ENCODE measurements at regions not wholly inside any gene's neighbourhood (a gene's known extent, or its start where the extent isn't known, plus 50 kb on each side); places are given as distances from the start of the nearest gene placed in this dataset.

GRCh38 chr7:85426487-85426960 is 239.7 kb upstream of the SEMA3D start:
- TF ChIP-seq CTCF (IDR thresholded peaks at IDR 0.05): no peak
- in situ Hi-C loops (cut with MboI; ENCODE audit: low pct_ligation_motif_present in 1 of 4, low pct_unique_long_range_greater_than_20kb in 1 of 4, low sequenced_read_pairs in 3 of 4): no loop called here
- intact Hi-C loops (cut with DNase I; ENCODE audit: low total_unique reads): no loop called here
- Histone ChIP-seq H3K27me3 (no peaks in the 10 kb centered on the region), H3K4me1 (no peaks in the 10 kb centered on the region), H3K36me3 (no peaks in the 10 kb centered on the region), H3K9me3 (no peaks in the 10 kb centered on the region), H3K4me3 (no peak overlapping the region), H3K27ac (no peak overlapping the region)
- no peak for DNase-seq
- WGBS, 2 donors (ENCODE audit: low coverage in 1 of 2): 90 to 93% methylated on average over 1 to 2 of the region's 2 CpGs

- no peak for DNase-seq
- in situ Hi-C loops (cut with MboI; ENCODE audit: low pct_ligation_motif_present in 1 of 4, low pct_unique_long_range_greater_than_20kb in 1 of 4, low sequenced_read_pairs in 3 of 4) (no loop called here), intact Hi-C loops (cut with DNase I; ENCODE audit: low total_unique reads) (no loop called here)
- no peak for TF ChIP-seq POLR2AphosphoS5 (IDR thresholded peaks at IDR 0.05)
- TF ChIP-seq EP300 (IDR thresholded peaks at IDR 0.05; ENCODE audit: low read depth): no peak
- TF ChIP-seq POLR2A (IDR thresholded peaks at IDR 0.05): no peak
- no peak for TF ChIP-seq CTCF (IDR thresholded peaks at IDR 0.05)
- Histone ChIP-seq H3K27ac (no peak overlapping the region), H3K4me1 (no peaks in the 10 kb centered on the region), H3K36me3 (no peaks in the 10 kb centered on the region), H3K27me3 (no peaks in the 10 kb centered on the region), H3K9me3 (no peaks in the 10 kb centered on the region), H3K4me3 (no peak overlapping the region)
- WGBS, 2 donors (ENCODE audit: low coverage in 1 of 2): 91% methylated on average over 7 of the region's 7 CpGs; no CpG with 5 or more reads in 1 of the 2 donors
Measured at GRCh38 chr7:85424298-85424697, 237.4 kb upstream of the SEMA3D start.

GRCh38 chr7:85423209-85423895 is 236.5 kb upstream of the SEMA3D start:
- TF ChIP-seq EP300 (IDR thresholded peaks at IDR 0.05; ENCODE audit: low read depth) (no peak), POLR2AphosphoS5 (IDR thresholded peaks at IDR 0.05) (no peak), POLR2A (IDR thresholded peaks at IDR 0.05) (no peak), CTCF (IDR thresholded peaks at IDR 0.05) (no peak)
- no peak overlapping the region for H3K4me3 ChIP-seq
- no peaks in the 10 kb centered on the region for H3K4me1 ChIP-seq
- H3K9me3 ChIP-seq: no peaks in the 10 kb centered on the region
- no peak overlapping the region for H3K27ac ChIP-seq
- WGBS, 2 donors (ENCODE audit: low coverage in 1 of 2): 95% methylated on average over 3 to 19 of the region's 21 CpGs
- no peaks in the 10 kb centered on the region for H3K36me3 ChIP-seq
- intact Hi-C loops (cut with DNase I; ENCODE audit: low total_unique reads): no loop called here
- in situ Hi-C loops (cut with MboI; ENCODE audit: low pct_ligation_motif_present in 1 of 4, low pct_unique_long_range_greater_than_20kb in 1 of 4, low sequenced_read_pairs in 3 of 4): no loop called here
- no peak for DNase-seq
- no peaks in the 10 kb centered on the region for H3K27me3 ChIP-seq

GRCh38 chr7:85415743-85416142 is 228.9 kb upstream of the SEMA3D start:
- no peaks in the 10 kb centered on the region for H3K9me3 ChIP-seq
- no peak overlapping the region for H3K4me3 ChIP-seq
- no peaks in the 10 kb centered on the region for H3K36me3 ChIP-seq
- no peak for DNase-seq
- no peaks in the 10 kb centered on the region for H3K27me3 ChIP-seq
- 45 to 56% methylated on average over 1 of the region's 1 CpG for WGBS, 2 donors (ENCODE audit: low coverage in 1 of 2)
- no peaks in the 10 kb centered on the region for H3K4me1 ChIP-seq
- in situ Hi-C loops (cut with MboI; ENCODE audit: low pct_ligation_motif_present in 1 of 4, low pct_unique_long_range_greater_than_20kb in 1 of 4, low sequenced_read_pairs in 3 of 4) (no loop called here), intact Hi-C loops (cut with DNase I; ENCODE audit: low total_unique reads) (no loop called here)
- H3K27ac ChIP-seq: no peak overlapping the region
- TF ChIP-seq POLR2A (IDR thresholded peaks at IDR 0.05) (no peak), EP300 (IDR thresholded peaks at IDR 0.05; ENCODE audit: low read depth) (no peak), CTCF (IDR thresholded peaks at IDR 0.05) (no peak), POLR2AphosphoS5 (IDR thresholded peaks at IDR 0.05) (no peak)
